OCI-LY7 (cell line): ENCODE measurements at regions not wholly inside any gene's neighbourhood (a gene's known extent, or its start where the extent isn't known, plus 50 kb on each side); places are given as distances from the start of the nearest gene placed in this dataset.

Source experiments
- CTCF ChIP-seq: fragments of 200-600 bp; sonication (generic); conservative IDR thresholded peaks from 2 replicates; pipeline ENCODE4 v1.5.1; 2014; ENCODE audit warnings: mild to moderate bottlenecking, antibody characterized with exemption, low read length, moderate library complexity, mixed read lengths
- EZH2phosphoT487 ChIP-seq: fragments of 200-600 bp; sonication (generic); IDR thresholded peaks from 2 replicates; pipeline ENCODE4 v1.6.1; 2018; ENCODE audit warnings: low read depth, borderline replicate concordance, mild to moderate bottlenecking, mixed run types, antibody characterized with exemption, low read length, moderate library complexity, mixed read lengths

- TF ChIP-seq CTCF, result no peak
- TF ChIP-seq EZH2phosphoT487, result no peak
Observed at GRCh38 chrX:39973810-39974209, 123.9 kb downstream of the BCOR start.
